Adrenal gland (tissue), 9 donors: ENCODE measurements at regions not wholly inside any gene's neighbourhood (a gene's known extent, or its start where the extent isn't known, plus 50 kb on each side); places are given as distances from the start of the nearest gene placed in this dataset.

ENCODE experiments used
- DNase-seq, 7 donors: peaks; one replicate each; pipeline ENCODE4 v3.0.0-alpha.2; 2019 to 2020
- H3K27ac ChIP-seq, 5 donors: fragments of 200-600 bp; sonication (generic) in 4 of 5; 1 replicate in 3 of 5; 2 replicates in 2 of 5; pipeline versions ENCODE4 v1.5.1 to v1.8.0; 2016 to 2020; ENCODE audit warnings: mild to moderate bottlenecking in 1 of 5
- H3K27me3 ChIP-seq: fragments of 200-600 bp; 2 replicates; pipeline ENCODE4 v1.8.0; 2021
- H3K36me3 ChIP-seq, 2 donors: fragments of 200-600 bp; replicated peaks in 1 of 2; 1 replicate in 1 of 2; 2 replicates in 1 of 2; pipeline versions ENCODE4 v1.5.1 to v1.8.0; 2018 to 2022
- H3K4me1 ChIP-seq, 2 donors: fragments of 200-600 bp; replicated peaks in 1 of 2; 1 replicate in 1 of 2; 2 replicates in 1 of 2; pipeline versions ENCODE4 v1.5.1 to v1.8.0; 2018 to 2021
- H3K4me3 ChIP-seq, 4 donors: fragments of 200-600 bp; sonication (generic) in 3 of 4; one replicate each; pipeline ENCODE4 v1.5.1; 2016 to 2018
- H3K9me3 ChIP-seq, 3 donors: fragments of 200-600 bp; sonication (generic) in 1 of 3; replicated peaks in 1 of 3; 1 replicate in 2 of 3; 2 replicates in 1 of 3; pipeline versions ENCODE4 v1.5.1 to v1.8.0; 2016 to 2021
- CTCF ChIP-seq, 6 experiments: fragments of 450-650 bp in 4 of 6; fragments of 200-600 bp in 2 of 6; sonication (generic) in 1 of 6; IDR thresholded peaks; 1 replicate in 5 of 6; 2 replicates in 1 of 6; pipeline versions ENCODE4 v1.5.1 to v1.8.0; 2016 to 2021; ENCODE audit warnings: antibody characterized with exemption in 6 of 6, mild to moderate bottlenecking in 2 of 6, moderate library complexity in 1 of 6
- POLR2A ChIP-seq, 2 donors: fragments of 450-650 bp; IDR thresholded peaks; one replicate each; pipeline ENCODE4 v1.6.1; 2017; ENCODE audit warnings: antibody characterized with exemption in 2 of 2, mild to moderate bottlenecking in 2 of 2, moderate library complexity in 1 of 2
- WGBS, 4 donors: extraction: QIAGEN DNeasy Blood & Tissue Kit in 2 of 4; methylation state at CpG; one replicate each; pipeline versions ENCODE4 v1.1.5 to v1.1.7; 2013 to 2017; 5-methylcytosine and 5-hydroxymethylcytosine counted together
- intact Hi-C, 2 donors: fragments of 100-400 bp; cut with DNase I; formaldehyde crosslinking; loops; one replicate each; pipeline versions ENCODE4 v1.14.1 to v1.15.0; 2022 to 2023
- donor health status: healthy with polysubstance abuse.
- donor health status: Bipolar disorder and iron deficiency.
- donor health status: DM: yes; HTN: yes; CAD: no.
- donor health status: DM: no; HTN: no; CAD: no.
- donor health status: DM: no; HTN: no; CAD: no.

GRCh38 chr10:20355915-20356314 is 539.7 kb downstream of the PLXDC2 start:
- 70 to 88% (median 73%) methylated on average over 4 of the region's 4 CpGs for WGBS, 4 donors
- no peak for DNase-seq
- intact Hi-C loops, result no loop called here

GRCh38 chr10:20355011-20355410 is 538.8 kb downstream of the PLXDC2 start:
- Histone ChIP-seq H3K4me1 (no peaks in the 10 kb centered on the region), H3K27ac (no peak overlapping the region), H3K9me3 (no peaks in the 10 kb centered on the region), H3K4me3 (no peak overlapping the region), H3K27me3 (no peaks in the 10 kb centered on the region), H3K36me3 (no peaks in the 10 kb centered on the region)
- 63 to 92% (median 83%) methylated on average over 3 of the region's 3 CpGs for WGBS, 4 donors
- DNase-seq, result no peak
- TF ChIP-seq POLR2A (IDR thresholded peaks at IDR 0.05) (no peak), CTCF (IDR thresholded peaks at IDR 0.05) (no peak)
- intact Hi-C loops, result no loop called here

More at GRCh38 chr10:20355915-20356314, 539.7 kb downstream of the PLXDC2 start:
- Histone ChIP-seq H3K27me3 (no peaks in the 10 kb centered on the region), H3K9me3 (no peaks in the 10 kb centered on the region), H3K4me3 (no peak overlapping the region), H3K27ac (no peak overlapping the region), H3K36me3 (no peaks in the 10 kb centered on the region), H3K4me1 (no peaks in the 10 kb centered on the region)
- no peak for TF ChIP-seq CTCF (IDR thresholded peaks at IDR 0.05)
- no peak for TF ChIP-seq POLR2A (IDR thresholded peaks at IDR 0.05)

- H3K27ac ChIP-seq, result no peak overlapping the region
- H3K36me3 ChIP-seq, result no peaks in the 10 kb centered on the region
- no peak overlapping the region for H3K4me3 ChIP-seq
- TF ChIP-seq CTCF (IDR thresholded peaks at IDR 0.05) (no peak), POLR2A (IDR thresholded peaks at IDR 0.05) (no peak)
- H3K9me3 ChIP-seq, result no peaks in the 10 kb centered on the region
- DNase-seq, result no peak
- no peaks in the 10 kb centered on the region for H3K4me1 ChIP-seq
- H3K27me3 ChIP-seq, result no peaks in the 10 kb centered on the region
- intact Hi-C loops, result no loop called here
- 84 to 88% (median 86%) methylated on average over 1 of the region's 1 CpG for WGBS, 4 donors
Observed at GRCh38 chr10:20354166-20354565, 537.9 kb downstream of the PLXDC2 start.

GRCh38 chr10:20350509-20350908 is 534.3 kb downstream of the PLXDC2 start:
- Histone ChIP-seq H3K4me1 (no peaks in the 10 kb centered on the region), H3K4me3 (no peak overlapping the region), H3K27me3 (no peaks in the 10 kb centered on the region), H3K36me3 (no peaks in the 10 kb centered on the region), H3K27ac (no peak overlapping the region), H3K9me3 (no peaks in the 10 kb centered on the region)
- intact Hi-C loops, result no loop called here
- TF ChIP-seq POLR2A (IDR thresholded peaks at IDR 0.05), result no peak
- TF ChIP-seq CTCF (IDR thresholded peaks at IDR 0.05), result no peak
- DNase-seq, result no peak
- WGBS, 4 donors, result 89 to 100% (median 93%) methylated on average over 2 of the region's 2 CpGs
